ENCODE measurements at regions not wholly inside any gene's neighbourhood (a gene's known extent, or its start where the extent isn't known, plus 50 kb on each side); places are given as distances from the start of the nearest gene placed in this dataset.

DNA sequence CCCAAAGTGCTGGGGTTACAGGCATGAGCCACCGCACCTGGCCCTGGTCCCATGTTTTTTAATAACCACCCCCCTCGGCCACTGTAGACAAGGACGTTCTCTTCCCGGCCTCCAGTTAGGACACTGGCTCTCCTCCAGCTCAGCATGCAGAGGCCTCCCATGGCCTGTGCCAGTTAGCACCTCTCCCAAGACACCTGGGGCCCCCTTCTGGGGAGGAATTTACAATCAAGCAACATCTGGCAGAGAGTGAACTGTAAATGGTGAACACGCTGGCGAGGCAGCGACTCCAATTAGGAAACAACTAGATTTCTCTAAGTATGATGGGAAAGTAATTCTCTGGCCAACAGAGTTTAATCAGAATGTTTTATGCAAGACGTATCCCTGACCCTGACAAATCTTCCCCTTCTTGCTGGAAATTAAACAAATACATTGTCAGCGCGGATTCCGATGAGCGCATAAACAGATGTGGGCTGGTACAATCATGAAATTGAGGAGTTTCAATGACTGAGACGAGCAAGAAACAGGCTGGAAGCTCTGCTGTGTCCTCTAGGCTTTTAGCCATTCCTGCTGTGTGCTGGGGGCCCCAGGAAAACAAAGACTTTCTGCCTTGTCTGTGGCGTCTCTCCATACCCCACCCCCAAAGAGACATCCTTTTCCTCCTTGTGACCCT, 61.7 kb upstream of the DLK1 start:
- H3K27ac ChIP-seq: peak overlapping the region in 2 of 4 donors; percentile 31 to 32
- no peak overlapping the region for H3K4me3 ChIP-seq
- intact Hi-C loops (cut with DNase I): loop anchor here (5.0 to 10.0 kb wide), 5 partner anchors 118 to 962 kb away; partner anchors contain the start of gene WDR25
- peaks cover 0 to 50% (median 13%) of the 10 kb centered on the region in 3 donors for H3K27me3 ChIP-seq
- no peak for TF ChIP-seq POLR2A (IDR thresholded peaks at IDR 0.05)
- TF ChIP-seq, protein P1, sequence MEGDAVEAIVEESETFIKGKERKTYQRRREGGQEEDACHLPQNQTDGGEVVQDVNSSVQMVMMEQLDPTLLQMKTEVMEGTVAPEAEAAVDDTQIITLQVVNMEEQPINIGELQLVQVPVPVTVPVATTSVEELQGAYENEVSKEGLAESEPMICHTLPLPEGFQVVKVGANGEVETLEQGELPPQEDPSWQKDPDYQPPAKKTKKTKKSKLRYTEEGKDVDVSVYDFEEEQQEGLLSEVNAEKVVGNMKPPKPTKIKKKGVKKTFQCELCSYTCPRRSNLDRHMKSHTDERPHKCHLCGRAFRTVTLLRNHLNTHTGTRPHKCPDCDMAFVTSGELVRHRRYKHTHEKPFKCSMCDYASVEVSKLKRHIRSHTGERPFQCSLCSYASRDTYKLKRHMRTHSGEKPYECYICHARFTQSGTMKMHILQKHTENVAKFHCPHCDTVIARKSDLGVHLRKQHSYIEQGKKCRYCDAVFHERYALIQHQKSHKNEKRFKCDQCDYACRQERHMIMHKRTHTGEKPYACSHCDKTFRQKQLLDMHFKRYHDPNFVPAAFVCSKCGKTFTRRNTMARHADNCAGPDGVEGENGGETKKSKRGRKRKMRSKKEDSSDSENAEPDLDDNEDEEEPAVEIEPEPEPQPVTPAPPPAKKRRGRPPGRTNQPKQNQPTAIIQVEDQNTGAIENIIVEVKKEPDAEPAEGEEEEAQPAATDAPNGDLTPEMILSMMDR (IDR thresholded peaks at IDR 0.05): no peak
- peak in 1 of 4 donors; percentile 59 for TF ChIP-seq POLR2AphosphoS5 (IDR thresholded peaks at IDR 0.05)
- TF ChIP-seq EP300 (IDR thresholded peaks at IDR 0.05): no peak
- 19 to 63% methylated on average over 14 of the region's 14 CpGs for WGBS, 2 donors
- no peaks in the 10 kb centered on the region for H3K9me3 ChIP-seq
- peak; percentile 74 for DNase-seq
- peaks cover 0 to 21% (median 17%) of the 10 kb centered on the region in 4 donors for H3K4me1 ChIP-seq
- no peaks in the 10 kb centered on the region for H3K36me3 ChIP-seq

DNA sequence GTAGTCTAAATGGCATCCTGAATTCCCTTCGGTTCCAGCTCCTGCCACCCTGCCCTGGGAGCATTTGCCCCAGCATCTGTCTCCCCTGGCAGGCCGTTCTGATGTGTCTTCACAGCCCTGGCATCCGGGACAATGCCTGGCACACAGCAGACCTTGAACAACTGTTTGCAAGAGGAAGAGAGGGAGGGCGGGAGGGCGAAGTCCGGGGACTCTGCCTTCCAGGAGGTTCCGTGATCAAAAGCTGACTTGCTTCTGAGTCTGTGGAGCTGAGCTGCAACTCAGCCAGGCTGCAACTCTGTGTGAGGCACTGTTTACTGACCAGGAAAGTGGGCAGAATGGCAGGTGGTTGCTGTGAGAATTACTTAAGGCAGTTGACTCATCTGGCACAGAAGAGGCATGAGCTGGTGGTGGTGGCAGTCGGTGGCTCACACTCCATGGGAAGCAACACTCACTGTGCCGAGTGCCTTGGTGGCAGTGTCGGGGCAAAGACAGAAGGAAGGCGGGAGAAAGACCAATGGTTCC, 61.1 kb upstream of the DLK1 start:
- DNase-seq: no peak

DNA sequence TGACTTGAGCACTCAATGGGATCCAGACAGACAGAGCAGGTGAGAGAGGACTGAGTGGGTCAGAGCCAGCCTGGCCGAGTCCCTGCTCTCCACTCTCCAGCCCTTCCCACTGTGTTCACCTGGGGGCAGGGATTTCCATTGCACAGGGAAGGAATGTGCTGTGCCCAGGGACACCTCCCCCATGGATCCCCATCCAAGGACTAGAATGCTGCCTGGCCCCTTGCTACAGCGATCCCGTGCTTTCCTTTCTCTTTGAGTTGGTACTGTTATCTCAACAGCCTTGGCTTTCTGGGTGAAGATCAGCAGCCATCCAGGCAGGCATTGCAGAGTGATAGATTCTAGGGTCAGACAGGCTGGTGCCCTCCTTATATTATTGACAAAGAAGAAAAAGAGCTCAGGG, 60.3 kb upstream of the DLK1 start:
- Histone ChIP-seq H3K36me3 (no peaks in the 10 kb centered on the region), H3K4me3 (no peak overlapping the region), H3K4me1 (peaks cover 0 to 11% (median 9%) of the 10 kb centered on the region in 4 donors), H3K27me3 (peaks cover 0 to 55% (median 13%) of the 10 kb centered on the region in 3 donors), H3K27ac (no peak overlapping the region), H3K9me3 (no peaks in the 10 kb centered on the region)
- DNase-seq: no peak
- intact Hi-C loops (cut with DNase I): loop anchor here (5.0 to 10.0 kb wide), 2 partner anchors 888 to 961 kb away; no protein-coding TSS in a partner anchor
- WGBS, 2 donors: 88 to 98% methylated on average over 3 of the region's 3 CpGs
- TF ChIP-seq POLR2AphosphoS5 (IDR thresholded peaks at IDR 0.05): no peak
- TF ChIP-seq, protein P1 (IDR thresholded peaks at IDR 0.05): no peak
- no peak for TF ChIP-seq EP300 (IDR thresholded peaks at IDR 0.05)
- TF ChIP-seq POLR2A (IDR thresholded peaks at IDR 0.05): no peak

More for the DNA sequence above, 61.1 kb upstream of the DLK1 start:
- Histone ChIP-seq H3K9me3 (no peaks in the 10 kb centered on the region), H3K36me3 (no peaks in the 10 kb centered on the region), H3K27ac (peak overlapping the region in 2 of 4 donors; percentile 31 to 32), H3K27me3 (peaks cover 0 to 50% (median 13%) of the 10 kb centered on the region in 3 donors), H3K4me1 (peaks cover 0 to 19% (median 16%) of the 10 kb centered on the region in 4 donors), H3K4me3 (no peak overlapping the region)
- intact Hi-C loops (cut with DNase I): loop anchor here (5.0 to 10.0 kb wide), 2 partner anchors 889 to 962 kb away; no protein-coding TSS in a partner anchor
- no peak for TF ChIP-seq POLR2A (IDR thresholded peaks at IDR 0.05)
- TF ChIP-seq, protein P1 (IDR thresholded peaks at IDR 0.05): no peak
- no peak for TF ChIP-seq POLR2AphosphoS5 (IDR thresholded peaks at IDR 0.05)
- TF ChIP-seq EP300 (IDR thresholded peaks at IDR 0.05): no peak
- 21 to 60% methylated on average over 11 of the region's 11 CpGs for WGBS, 2 donors

DNA sequence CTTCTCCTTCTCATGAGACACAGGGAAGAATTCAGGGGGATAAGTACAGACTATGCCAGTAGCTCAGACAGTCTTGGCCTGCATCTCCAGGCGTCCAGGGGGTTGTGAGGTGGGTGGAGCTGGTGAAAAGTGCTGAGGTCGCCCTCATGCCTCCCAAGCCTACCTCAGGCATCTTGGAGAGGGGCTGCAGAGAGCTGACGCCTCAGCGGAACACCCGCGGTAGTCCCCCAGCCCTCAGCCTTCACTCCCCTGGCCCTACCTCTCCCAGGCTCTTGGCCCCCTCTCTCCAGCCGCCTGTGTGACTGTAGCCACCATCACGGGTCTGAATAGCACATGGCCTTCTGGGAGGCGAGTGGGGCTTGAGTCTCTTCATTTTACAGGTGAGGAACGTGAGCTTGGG, 59.8 kb upstream of the DLK1 start:
- TF ChIP-seq POLR2A (IDR thresholded peaks at IDR 0.05) (no peak), EP300 (IDR thresholded peaks at IDR 0.05) (no peak), POLR2AphosphoS5 (IDR thresholded peaks at IDR 0.05) (no peak)
- TF ChIP-seq, protein P1 (IDR thresholded peaks at IDR 0.05): no peak
- DNase-seq: no peak
- H3K27me3 ChIP-seq: peaks cover 0 to 56% (median 13%) of the 10 kb centered on the region in 3 donors
- no peak overlapping the region for H3K27ac ChIP-seq
- WGBS, 2 donors: 92 to 97% methylated on average over 10 of the region's 10 CpGs
- no peaks in the 10 kb centered on the region for H3K9me3 ChIP-seq
- no peak overlapping the region for H3K4me3 ChIP-seq
- intact Hi-C loops (cut with DNase I): loop anchor here (5.0 to 10.0 kb wide), 2 partner anchors 888 to 960 kb away; no protein-coding TSS in a partner anchor
- peaks cover 0 to 8% (median 5%) of the 10 kb centered on the region in 4 donors for H3K4me1 ChIP-seq
- H3K36me3 ChIP-seq: no peaks in the 10 kb centered on the region

Data from sigmoid colon (tissue), 6 donors.